HL-60 (cell line): ENCODE measurements at regions not wholly inside any gene's neighbourhood (a gene's known extent, or its start where the extent isn't known, plus 50 kb on each side); places are given as distances from the start of the nearest gene placed in this dataset.

Source experiments
- CTCF ChIP-seq: IDR thresholded peaks from one replicate; pipeline ENCODE4 v1.5.1; 2011; ENCODE audit warnings: low read length, control low read depth, inconsistent platforms; ENCODE audit not compliant: insufficient read depth
- POLR2AphosphoS5 ChIP-seq: IDR thresholded peaks from 2 replicates; pipeline ENCODE4 v1.6.1; 2012; ENCODE audit warnings: low read depth
- REST ChIP-seq: IDR thresholded peaks from 2 replicates; pipeline ENCODE4 v1.6.1; 2012; ENCODE audit warnings: low read depth; ENCODE audit not compliant: insufficient replicate concordance
- SPI1 ChIP-seq: IDR thresholded peaks from 2 replicates; pipeline ENCODE4 v1.6.1; 2012; ENCODE audit warnings: low read depth, mild to moderate bottlenecking, borderline replicate concordance

- TF ChIP-seq CTCF (no peak), POLR2AphosphoS5 (no peak), REST (no peak), SPI1 (no peak)
These were observed 107.9 kb downstream of the SPRY4 start for GRCh38 chr5:142216931-142217330.
